ENCODE measurements at regions not wholly inside any gene's neighbourhood (a gene's known extent, or its start where the extent isn't known, plus 50 kb on each side); places are given as distances from the start of the nearest gene placed in this dataset.

- no peaks in the 10 kb centered on the region for H3K27me3 ChIP-seq
- H3K36me3 ChIP-seq (replicated peaks in 1 of 2; ENCODE audit: insufficient read depth in 1 of 2, low read depth in 2 of 2), result no peaks in the 10 kb centered on the region
- H3K4me1 ChIP-seq, result no peaks in the 10 kb centered on the region
- WGBS, 2 donors, result 79 to 82% methylated on average over 6 of the region's 6 CpGs
- DNase-seq, result peak in 1 of 4 donors; percentile 0
- TF ChIP-seq POLR2A (IDR thresholded peaks at IDR 0.05) (no peak), CTCF (IDR thresholded peaks at IDR 0.05) (no peak)
- no peak overlapping the region for H3K4me3 ChIP-seq
- H3K9me3 ChIP-seq, result no peaks in the 10 kb centered on the region
- no peak for ATAC-seq
- intact Hi-C loops (cut with DNase I), result no loop called here
- H3K27ac ChIP-seq, result no peak overlapping the region
Observed at GRCh38 chr6:170205126-170205525, 85.8 kb downstream of the DLL1 start.

GRCh38 chr6:170203212-170203611 lies 87.7 kb downstream of the DLL1 start:
- Histone ChIP-seq H3K4me1 (no peaks in the 10 kb centered on the region), H3K27me3 (no peaks in the 10 kb centered on the region), H3K4me3 (no peak overlapping the region), H3K27ac (no peak overlapping the region), H3K9me3 (no peaks in the 10 kb centered on the region), H3K36me3 (replicated peaks in 1 of 2; ENCODE audit: insufficient read depth in 1 of 2, low read depth in 2 of 2) (no peaks in the 10 kb centered on the region)
- ATAC-seq (no peak), DNase-seq (peak in 1 of 4 donors; percentile 1)
- WGBS, 2 donors, result 90 to 92% methylated on average over 6 of the region's 6 CpGs
- TF ChIP-seq CTCF (IDR thresholded peaks at IDR 0.05) (no peak), POLR2A (IDR thresholded peaks at IDR 0.05) (no peak)
- intact Hi-C loops (cut with DNase I), result no loop called here

DNA sequence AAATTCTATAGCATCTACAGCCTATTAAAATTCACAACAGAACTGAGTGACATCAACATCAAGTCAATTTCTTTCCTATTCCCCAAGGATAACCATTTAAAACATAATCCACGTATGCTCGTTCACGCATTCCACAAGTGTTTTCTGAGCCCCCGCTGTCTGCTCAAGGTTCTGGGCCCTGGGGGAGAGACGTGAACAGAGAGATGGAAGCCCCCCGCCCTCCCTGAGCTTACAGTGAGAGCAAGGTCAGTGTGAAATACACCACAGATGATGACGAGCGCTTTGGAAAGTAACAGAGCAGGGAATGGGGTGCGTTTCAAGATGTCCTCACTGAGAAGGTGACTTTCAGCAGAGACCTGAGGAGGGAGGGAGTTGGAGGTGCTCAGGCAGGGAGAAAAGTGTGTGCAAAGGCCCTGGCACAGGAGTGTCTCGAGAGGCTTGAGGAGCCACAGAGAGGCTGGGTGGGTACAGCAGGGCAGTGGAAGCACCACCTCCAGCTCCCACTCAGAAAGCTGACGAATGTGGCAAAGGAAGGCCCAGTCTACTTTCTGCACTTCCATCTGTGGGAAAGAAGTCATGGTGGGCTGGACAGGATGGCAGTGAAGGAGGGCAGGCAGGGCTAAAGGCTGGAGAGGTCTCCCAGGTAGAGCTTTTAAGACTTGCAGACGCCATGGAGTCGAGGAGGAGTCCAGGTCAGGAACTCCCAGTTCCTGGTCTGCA lies 88.3 kb downstream of the DLL1 start:
- intact Hi-C loops (cut with DNase I), result no loop called here
- Histone ChIP-seq H3K36me3 (replicated peaks in 1 of 2; ENCODE audit: insufficient read depth in 1 of 2, low read depth in 2 of 2) (no peaks in the 10 kb centered on the region), H3K9me3 (no peaks in the 10 kb centered on the region), H3K4me3 (no peak overlapping the region), H3K27me3 (no peaks in the 10 kb centered on the region), H3K27ac (no peak overlapping the region), H3K4me1 (no peaks in the 10 kb centered on the region)
- no peak for ATAC-seq
- peak in 1 of 4 donors; percentile 0 for DNase-seq
- 88 to 89% methylated on average over 13 of the region's 13 CpGs for WGBS, 2 donors
- no peak for TF ChIP-seq POLR2A (IDR thresholded peaks at IDR 0.05)
- no peak for TF ChIP-seq CTCF (IDR thresholded peaks at IDR 0.05)

GRCh38 chr6:170201361-170201760 lies 89.5 kb downstream of the DLL1 start:
- 90 to 92% methylated on average over 8 of the region's 8 CpGs for WGBS, 2 donors
- no peak for ATAC-seq
- Histone ChIP-seq H3K36me3 (replicated peaks in 1 of 2; ENCODE audit: insufficient read depth in 1 of 2, low read depth in 2 of 2) (no peaks in the 10 kb centered on the region), H3K27me3 (no peaks in the 10 kb centered on the region), H3K9me3 (no peaks in the 10 kb centered on the region), H3K27ac (no peak overlapping the region), H3K4me1 (no peaks in the 10 kb centered on the region), H3K4me3 (no peak overlapping the region)
- TF ChIP-seq POLR2A (IDR thresholded peaks at IDR 0.05) (no peak), CTCF (IDR thresholded peaks at IDR 0.05) (no peak)
- intact Hi-C loops (cut with DNase I), result no loop called here
- peak in 1 of 4 donors; percentile 0 for DNase-seq

DNA sequence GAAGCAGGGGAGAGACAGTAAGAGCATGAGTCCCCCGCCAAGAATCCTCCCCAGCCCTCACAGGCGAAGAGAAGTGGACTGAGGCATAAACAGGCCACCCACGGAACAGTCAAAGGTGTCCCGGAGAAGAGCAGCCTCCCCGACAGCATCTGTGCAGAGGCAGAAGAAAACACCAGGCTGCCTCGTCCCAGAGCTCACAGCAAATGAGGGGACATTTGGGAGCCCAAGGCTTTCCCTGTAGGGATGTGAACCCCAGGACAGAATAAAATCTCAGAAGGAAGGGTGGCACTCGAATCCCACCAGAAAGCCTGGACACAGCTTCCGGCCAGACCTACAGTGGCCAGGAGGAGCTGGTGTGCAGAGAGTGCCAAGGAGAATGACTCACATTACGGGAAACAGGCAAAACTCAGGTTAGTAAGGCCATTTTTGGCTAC lies 90.4 kb downstream of the DLL1 start:
- Histone ChIP-seq H3K27me3 (no peaks in the 10 kb centered on the region), H3K36me3 (replicated peaks in 1 of 2; ENCODE audit: insufficient read depth in 1 of 2, low read depth in 2 of 2) (no peaks in the 10 kb centered on the region), H3K4me1 (no peaks in the 10 kb centered on the region), H3K4me3 (no peak overlapping the region), H3K9me3 (peaks cover 0 to 3% (median 0%) of the 10 kb centered on the region in 3 donors), H3K27ac (no peak overlapping the region)
- WGBS, 2 donors, result 81 to 83% methylated on average over 9 of the region's 9 CpGs
- intact Hi-C loops (cut with DNase I), result no loop called here
- DNase-seq, result peak in 1 of 4 donors; percentile 10
- ATAC-seq, result peak; percentile 18
- TF ChIP-seq POLR2A (IDR thresholded peaks at IDR 0.05), result no peak
- no peak for TF ChIP-seq CTCF (IDR thresholded peaks at IDR 0.05)

Data from body of pancreas (tissue), 4 donors.